Astrocyte (in vitro differentiated cells and primary cell): ENCODE measurements at regions not wholly inside any gene's neighbourhood (a gene's known extent, or its start where the extent isn't known, plus 50 kb on each side); places are given as distances from the start of the nearest gene placed in this dataset.

Experiments
- EZH2 ChIP-seq: IDR thresholded peaks from 2 replicates; pipeline ENCODE4 v1.6.1; 2012; ENCODE audit warnings: mild to moderate bottlenecking, low read length, inconsistent platforms; ENCODE audit not compliant: insufficient read depth
- TF ChIP-seq, protein P1 (sequence below): IDR thresholded peaks from 2 replicates; pipeline ENCODE4 v1.5.1; 2011; ENCODE audit warnings: low read depth, mild to moderate bottlenecking, inconsistent platforms, low read length, moderate library complexity; ENCODE audit not compliant: insufficient read depth

DNA sequence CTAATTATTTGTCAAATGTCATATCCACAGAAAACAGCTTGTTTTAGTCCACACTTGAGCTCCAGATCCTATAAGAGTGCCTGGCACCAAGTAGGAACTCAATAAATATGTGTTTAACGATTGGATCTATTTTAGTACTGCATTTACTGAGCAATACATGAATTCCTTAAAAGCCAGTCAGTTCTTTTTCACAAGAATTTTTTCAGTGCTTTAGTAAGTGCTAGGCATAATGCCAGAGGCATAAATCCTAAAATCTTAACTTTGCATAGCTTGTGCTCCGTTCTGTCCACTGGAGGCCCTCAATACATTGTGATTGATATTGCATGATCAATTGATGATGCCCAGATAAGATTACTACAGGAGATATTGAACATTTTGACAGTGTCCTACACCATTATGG, 67.3 kb upstream of the PCSK5 start:
- TF ChIP-seq, protein P1, sequence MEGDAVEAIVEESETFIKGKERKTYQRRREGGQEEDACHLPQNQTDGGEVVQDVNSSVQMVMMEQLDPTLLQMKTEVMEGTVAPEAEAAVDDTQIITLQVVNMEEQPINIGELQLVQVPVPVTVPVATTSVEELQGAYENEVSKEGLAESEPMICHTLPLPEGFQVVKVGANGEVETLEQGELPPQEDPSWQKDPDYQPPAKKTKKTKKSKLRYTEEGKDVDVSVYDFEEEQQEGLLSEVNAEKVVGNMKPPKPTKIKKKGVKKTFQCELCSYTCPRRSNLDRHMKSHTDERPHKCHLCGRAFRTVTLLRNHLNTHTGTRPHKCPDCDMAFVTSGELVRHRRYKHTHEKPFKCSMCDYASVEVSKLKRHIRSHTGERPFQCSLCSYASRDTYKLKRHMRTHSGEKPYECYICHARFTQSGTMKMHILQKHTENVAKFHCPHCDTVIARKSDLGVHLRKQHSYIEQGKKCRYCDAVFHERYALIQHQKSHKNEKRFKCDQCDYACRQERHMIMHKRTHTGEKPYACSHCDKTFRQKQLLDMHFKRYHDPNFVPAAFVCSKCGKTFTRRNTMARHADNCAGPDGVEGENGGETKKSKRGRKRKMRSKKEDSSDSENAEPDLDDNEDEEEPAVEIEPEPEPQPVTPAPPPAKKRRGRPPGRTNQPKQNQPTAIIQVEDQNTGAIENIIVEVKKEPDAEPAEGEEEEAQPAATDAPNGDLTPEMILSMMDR, result no peak
- no peak for TF ChIP-seq EZH2
